NCI-H187 (cell line): ENCODE measurements at regions not wholly inside any gene's neighbourhood (a gene's known extent, or its start where the extent isn't known, plus 50 kb on each side); places are given as distances from the start of the nearest gene placed in this dataset.

Source experiments
- DNase-seq, 2 experiments: peaks; one replicate each; lab custom pipeline; 2025; lab: John Stamatoyannopoulos, UW

DNA sequence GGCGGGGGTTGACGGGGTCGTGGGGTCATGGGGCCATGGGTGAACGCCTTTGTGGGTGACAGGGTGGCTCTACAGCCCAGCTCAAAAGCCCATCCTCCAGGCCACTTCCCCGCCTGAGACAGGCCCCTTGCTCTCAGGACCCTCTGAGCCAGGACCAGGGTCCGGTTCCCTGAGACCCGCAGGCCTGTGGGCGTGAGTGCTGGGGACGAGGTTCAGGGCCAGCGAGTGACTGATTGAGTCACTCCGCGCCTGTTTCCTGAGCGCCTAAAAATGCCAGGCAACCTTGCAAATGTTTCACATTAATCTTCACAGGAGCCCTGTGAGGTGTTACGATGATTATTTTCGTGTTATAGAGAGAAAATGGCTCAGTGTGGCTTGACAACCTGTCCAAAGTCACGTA lies 97.8 kb downstream of the ZNF674 start:
- no peak for DNase-seq

GRCh38 chrX:46446727-46447378 lies 98.4 kb downstream of the ZNF674 start:
- DNase-seq, result peak; percentile 6 to 20

DNA sequence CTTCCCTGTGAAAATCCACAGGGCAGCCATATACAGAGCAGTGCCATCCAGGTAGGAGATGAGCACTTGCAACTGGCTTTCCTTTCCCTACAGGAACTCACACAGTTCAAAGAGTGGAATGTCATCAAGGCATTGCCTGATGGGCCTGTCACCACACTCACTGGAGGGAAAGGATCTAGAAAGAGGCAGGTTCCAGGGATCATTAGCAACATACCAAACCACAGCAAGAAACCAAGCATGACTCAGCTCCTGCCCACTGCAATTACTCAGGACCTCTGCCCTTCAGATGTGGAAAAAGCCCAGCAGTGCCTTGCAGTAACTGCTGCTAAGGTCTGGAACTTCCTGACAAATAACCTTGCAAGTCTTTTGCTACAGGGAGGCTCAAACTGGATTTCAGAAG lies 101.2 kb downstream of the ZNF674 start:
- no peak for DNase-seq

GRCh38 chrX:46436744-46437143 lies 108.5 kb downstream of the ZNF674 start:
- no peak for DNase-seq

GRCh38 chrX:46433892-46434291 lies 111.3 kb downstream of the ZNF674 start:
- no peak for DNase-seq

- no peak for DNase-seq
These were observed 136.4 kb downstream of the ZNF674 start for GRCh38 chrX:46408553-46409407.

GRCh38 chrX:46407753-46408130 lies 137.5 kb downstream of the ZNF674 start:
- no peak for DNase-seq

- DNase-seq, result no peak
These were observed 138.0 kb downstream of the ZNF674 start for GRCh38 chrX:46407036-46407752.

- no peak for DNase-seq
These were observed 140.4 kb downstream of the ZNF674 start for GRCh38 chrX:46404774-46405173.

DNA sequence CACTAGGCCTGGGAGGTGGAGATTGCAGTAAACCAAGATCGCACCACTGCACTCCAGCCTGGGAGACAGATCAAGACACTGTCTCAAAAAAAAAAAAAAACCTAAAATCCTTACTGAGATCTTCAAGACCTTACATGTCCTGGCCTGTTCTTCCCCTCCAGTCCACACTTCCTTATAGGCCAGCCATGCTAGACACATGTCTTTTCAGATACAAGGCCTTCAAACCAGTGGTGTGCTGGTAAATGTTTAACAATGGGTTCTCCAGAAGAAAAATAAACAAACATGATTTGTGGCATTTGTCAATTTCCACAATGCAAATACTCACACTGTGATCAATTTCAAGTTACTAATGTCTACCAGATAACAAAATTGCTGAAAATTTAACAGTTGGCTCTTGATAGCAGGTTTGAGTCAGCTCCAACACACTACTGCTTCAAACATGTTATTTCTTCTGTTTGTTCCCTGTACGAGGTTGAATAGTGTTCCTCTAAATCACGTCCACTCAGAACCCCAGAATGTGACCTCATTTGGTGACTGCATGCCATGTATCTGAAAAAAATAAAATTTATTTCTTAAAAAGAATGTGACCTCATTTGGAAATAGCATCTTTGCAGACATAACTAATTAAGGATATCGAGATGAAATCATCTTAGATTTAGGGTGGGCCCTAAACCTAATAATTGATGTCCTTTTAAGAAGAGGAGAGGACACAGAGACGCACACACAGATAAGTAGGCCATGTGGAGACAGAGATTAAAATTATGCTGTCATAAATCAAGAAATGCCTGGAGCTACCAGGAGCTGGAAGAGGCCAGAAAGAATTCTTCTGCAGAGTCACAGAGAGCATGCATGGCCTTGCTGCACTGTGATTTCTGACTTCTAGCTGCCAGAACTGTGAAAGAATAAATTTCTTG lies 144.4 kb downstream of the ZNF674 start:
- no peak for DNase-seq

DNA sequence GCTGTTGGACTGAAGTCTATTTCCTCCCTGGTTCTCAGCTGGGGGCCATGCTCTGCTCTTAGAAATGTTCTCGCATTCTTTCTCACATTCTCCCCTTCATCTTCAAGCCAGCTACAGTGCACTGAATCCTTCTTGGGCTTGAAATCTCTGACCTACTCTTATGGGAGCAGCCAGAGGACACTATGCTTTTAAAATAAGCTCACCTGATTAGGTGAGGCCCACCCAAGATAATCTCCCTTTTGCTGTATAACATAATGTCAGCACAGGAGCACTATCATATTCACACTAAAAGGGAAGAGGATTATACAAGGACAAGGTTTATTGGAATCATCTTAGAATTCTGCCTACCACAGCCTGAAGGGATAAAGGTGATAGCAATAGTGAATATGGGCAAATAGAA lies 146.3 kb downstream of the ZNF674 start:
- no peak for DNase-seq

GRCh38 chrX:46398126-46398525 lies 147.1 kb downstream of the ZNF674 start:
- DNase-seq, result no peak

- no peak for DNase-seq
These were observed 158.7 kb downstream of the ZNF674 start for GRCh38 chrX:46386511-46386910.

- DNase-seq, result no peak
These were observed 162.2 kb downstream of the ZNF674 start for GRCh38 chrX:46383006-46383405.

DNA sequence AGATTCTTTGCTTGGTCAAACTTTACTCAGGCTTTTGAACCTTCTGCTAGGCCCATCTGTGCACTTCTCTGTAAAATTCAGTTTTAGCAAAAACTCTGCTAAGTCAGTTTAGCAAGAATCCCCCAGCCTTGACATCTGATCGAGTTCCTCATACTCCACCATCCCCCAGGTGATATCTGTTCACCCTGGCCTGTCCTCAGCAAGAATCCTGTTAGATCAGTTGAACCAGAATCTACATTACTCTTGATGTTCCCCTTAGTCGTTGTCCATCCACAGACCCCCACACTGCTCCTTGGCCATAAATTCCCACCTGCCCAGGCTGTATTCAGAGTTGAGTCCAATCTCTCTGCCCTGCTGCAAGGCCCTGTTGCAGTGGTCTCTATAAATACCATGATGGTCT lies 162.6 kb downstream of the ZNF674 start:
- no peak for DNase-seq

- DNase-seq, result no peak
These were observed 163.6 kb downstream of the ZNF674 start for GRCh38 chrX:46381630-46382029.

DNA sequence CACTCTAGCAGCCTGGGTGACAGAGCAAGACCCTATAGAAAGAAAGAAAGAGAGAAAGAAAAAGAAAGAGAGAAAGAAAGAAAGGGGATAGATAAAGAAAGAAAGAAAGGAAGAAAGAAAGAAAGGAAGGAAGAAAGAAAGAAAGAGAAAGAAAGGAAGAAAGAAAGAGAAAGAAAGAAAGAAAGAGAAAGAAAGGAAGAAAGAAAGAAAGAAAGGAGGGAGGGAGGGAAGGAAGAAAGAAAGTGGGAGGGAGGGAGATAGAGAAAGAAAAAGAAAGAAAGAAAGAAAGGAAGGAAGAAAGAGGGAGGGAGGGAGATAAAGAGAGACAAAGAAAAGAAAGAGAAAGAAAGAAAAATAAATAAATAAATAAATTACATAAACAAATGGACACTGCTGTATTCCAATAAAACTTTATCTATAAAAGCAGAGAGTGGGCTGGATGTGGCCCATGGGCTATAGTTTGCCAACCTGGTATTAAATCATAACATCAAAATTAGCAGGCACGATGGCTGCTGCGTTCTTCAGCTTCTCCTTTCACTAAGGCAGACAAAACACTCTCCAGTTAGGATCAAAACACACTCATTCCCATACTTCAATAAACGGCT lies 165.0 kb downstream of the ZNF674 start:
- no peak for DNase-seq

- no peak for DNase-seq
These were observed 168.9 kb downstream of the ZNF674 start for GRCh38 chrX:46376246-46376885.

- no peak for DNase-seq
These were observed 169.4 kb downstream of the ZNF674 start for GRCh38 chrX:46375831-46376230.

- no peak for DNase-seq
These were observed 170.8 kb downstream of the ZNF674 start for GRCh38 chrX:46374371-46374770.

DNA sequence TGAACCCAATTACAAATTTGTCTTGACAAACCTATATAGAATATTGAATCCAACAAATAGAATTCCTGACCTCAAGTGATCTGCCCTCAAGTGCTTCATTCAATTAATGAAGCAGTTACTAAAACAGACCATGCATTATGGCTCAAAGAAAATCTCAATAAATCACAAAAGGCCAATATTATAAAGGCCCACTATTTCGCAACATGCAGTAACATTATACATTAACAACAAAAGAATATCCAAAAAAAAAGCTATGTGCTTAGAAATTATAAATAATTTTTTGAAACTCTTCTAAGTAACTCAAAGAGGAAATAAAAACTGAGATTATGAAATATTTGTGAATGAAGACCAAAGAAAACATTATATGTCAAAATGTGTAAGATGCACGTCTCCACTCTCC lies 177.7 kb downstream of the ZNF674 start:
- DNase-seq, result no peak
